ENCODE measurements at regions not wholly inside any gene's neighbourhood (a gene's known extent, or its start where the extent isn't known, plus 50 kb on each side); places are given as distances from the start of the nearest gene placed in this dataset.

DNA sequence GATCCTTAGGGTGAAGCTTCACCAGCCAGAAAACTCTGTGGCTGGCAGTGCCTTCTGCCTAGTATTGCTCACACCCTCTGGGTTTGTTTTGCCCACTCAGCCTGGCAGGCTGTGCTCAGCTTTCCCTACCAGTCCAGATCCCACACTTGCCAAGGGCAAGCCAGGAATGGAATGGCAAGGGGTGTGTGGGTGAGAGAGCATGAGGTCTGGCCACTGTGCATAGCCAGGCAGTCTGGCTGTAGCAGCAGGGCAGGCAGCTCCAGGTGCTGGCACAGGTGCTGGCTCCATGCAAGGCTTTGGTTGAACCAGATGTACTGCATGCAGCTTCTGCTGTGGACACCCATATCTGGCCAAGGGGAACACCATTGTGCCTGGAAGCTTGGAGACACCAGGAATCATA is 1720.3 kb downstream of the HACE1 start:
- TF ChIP-seq, protein P1, sequence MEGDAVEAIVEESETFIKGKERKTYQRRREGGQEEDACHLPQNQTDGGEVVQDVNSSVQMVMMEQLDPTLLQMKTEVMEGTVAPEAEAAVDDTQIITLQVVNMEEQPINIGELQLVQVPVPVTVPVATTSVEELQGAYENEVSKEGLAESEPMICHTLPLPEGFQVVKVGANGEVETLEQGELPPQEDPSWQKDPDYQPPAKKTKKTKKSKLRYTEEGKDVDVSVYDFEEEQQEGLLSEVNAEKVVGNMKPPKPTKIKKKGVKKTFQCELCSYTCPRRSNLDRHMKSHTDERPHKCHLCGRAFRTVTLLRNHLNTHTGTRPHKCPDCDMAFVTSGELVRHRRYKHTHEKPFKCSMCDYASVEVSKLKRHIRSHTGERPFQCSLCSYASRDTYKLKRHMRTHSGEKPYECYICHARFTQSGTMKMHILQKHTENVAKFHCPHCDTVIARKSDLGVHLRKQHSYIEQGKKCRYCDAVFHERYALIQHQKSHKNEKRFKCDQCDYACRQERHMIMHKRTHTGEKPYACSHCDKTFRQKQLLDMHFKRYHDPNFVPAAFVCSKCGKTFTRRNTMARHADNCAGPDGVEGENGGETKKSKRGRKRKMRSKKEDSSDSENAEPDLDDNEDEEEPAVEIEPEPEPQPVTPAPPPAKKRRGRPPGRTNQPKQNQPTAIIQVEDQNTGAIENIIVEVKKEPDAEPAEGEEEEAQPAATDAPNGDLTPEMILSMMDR (IDR thresholded peaks at IDR 0.05): no peak
- TF ChIP-seq POLR2AphosphoS5 (IDR thresholded peaks at IDR 0.05) (no peak), POLR2A (IDR thresholded peaks at IDR 0.05; ENCODE audit: low read depth) (no peak)
- no peaks in the 10 kb centered on the region for H3K27me3 ChIP-seq
- H3K9me3 ChIP-seq: no peaks in the 10 kb centered on the region
- no peaks in the 10 kb centered on the region for H3K4me1 ChIP-seq
- no peak for DNase-seq (ENCODE audit: extremely low spot score)
- H3K36me3 ChIP-seq: no peaks in the 10 kb centered on the region
- intact Hi-C loops (cut with DNase I): no loop called here
- no peak overlapping the region for H3K27ac ChIP-seq (replicated peaks in 1 of 4)
- no peak overlapping the region for H3K4me3 ChIP-seq

DNA sequence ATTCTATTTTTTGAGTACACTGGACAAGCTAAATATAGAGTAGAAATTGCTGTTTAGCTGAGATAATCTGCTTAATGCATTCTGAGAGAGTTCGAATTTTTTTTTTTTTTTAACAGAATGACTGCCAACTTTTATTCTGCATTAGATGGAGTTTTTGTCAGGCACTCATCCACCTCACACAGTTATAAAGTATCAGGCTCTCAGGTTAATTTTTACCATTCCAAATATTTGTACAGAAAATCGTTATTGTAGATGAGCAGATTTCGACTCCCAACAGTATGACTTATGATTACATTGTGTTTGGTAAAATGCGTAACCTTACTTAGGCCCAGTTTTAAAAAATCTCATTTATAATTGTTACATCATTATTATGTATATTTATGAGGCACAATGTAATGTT is 1731.0 kb downstream of the GRIK2 start:
- intact Hi-C loops (cut with DNase I): no loop called here
- TF ChIP-seq, protein P1 (IDR thresholded peaks at IDR 0.05): no peak
- no peak for TF ChIP-seq EP300 (IDR thresholded peaks at IDR 0.05)
- TF ChIP-seq POLR2AphosphoS5 (IDR thresholded peaks at IDR 0.05): no peak
- TF ChIP-seq POLR2A (IDR thresholded peaks at IDR 0.05; ENCODE audit: low read depth): no peak
- Histone ChIP-seq H3K27me3 (no peaks in the 10 kb centered on the region), H3K4me1 (no peaks in the 10 kb centered on the region), H3K9me3 (no peaks in the 10 kb centered on the region), H3K36me3 (no peaks in the 10 kb centered on the region), H3K4me3 (no peak overlapping the region), H3K27ac (replicated peaks in 1 of 4) (no peak overlapping the region)
- DNase-seq (ENCODE audit: extremely low spot score): no peak
- WGBS: 89% methylated on average over 4 of the region's 4 CpGs

DNA sequence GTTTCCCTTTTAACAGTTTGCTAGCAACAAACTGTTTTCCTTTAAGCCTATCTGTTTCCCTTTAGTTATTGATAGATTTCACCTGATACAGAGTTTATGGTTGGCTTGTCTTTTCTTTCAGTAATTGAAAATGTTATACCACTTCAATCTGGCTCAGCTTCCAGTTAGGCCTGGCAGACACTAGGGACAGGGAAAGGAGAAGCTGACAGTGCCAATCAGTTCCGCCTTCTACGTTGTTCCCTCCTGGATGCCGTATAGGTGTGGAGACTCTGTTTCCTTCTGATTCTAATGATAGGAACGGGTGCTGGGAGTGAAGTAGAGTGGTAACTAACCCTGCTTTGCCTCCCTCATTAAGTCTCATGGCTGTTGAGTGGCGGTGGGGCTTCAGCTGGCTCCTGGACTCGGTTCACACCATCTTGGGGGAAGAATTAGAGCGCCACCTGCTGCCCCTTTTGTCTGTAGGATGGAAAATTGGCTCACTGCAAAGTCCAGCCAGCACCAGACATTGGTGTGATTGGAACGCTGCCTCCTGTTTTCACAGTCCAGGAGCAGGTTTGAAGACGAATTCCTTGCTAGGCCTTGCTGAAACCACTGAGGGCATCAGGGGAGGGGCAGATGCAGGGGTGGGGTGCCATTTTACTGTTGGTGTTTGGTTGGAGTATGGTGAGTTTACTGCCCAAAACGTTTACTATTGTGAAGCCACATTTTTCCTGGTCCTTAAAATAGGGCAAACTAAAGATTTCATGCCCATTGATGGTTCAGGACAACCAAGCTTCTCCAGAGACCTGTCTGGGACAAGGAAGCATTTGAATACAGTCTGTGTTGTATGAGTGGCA is 1729.5 kb downstream of the GRIK2 start:
- TF ChIP-seq, protein P1 (IDR thresholded peaks at IDR 0.05): no peak
- TF ChIP-seq POLR2AphosphoS5 (IDR thresholded peaks at IDR 0.05): no peak
- no peak for TF ChIP-seq EP300 (IDR thresholded peaks at IDR 0.05)
- TF ChIP-seq POLR2A (IDR thresholded peaks at IDR 0.05; ENCODE audit: low read depth): no peak
- Histone ChIP-seq H3K27ac (replicated peaks in 1 of 4) (no peak overlapping the region), H3K27me3 (no peaks in the 10 kb centered on the region), H3K36me3 (no peaks in the 10 kb centered on the region), H3K4me1 (no peaks in the 10 kb centered on the region), H3K9me3 (no peaks in the 10 kb centered on the region), H3K4me3 (no peak overlapping the region)
- WGBS: 37% methylated on average over 8 of the region's 10 CpGs
- DNase-seq (ENCODE audit: extremely low spot score): no peak
- intact Hi-C loops (cut with DNase I): no loop called here

DNA sequence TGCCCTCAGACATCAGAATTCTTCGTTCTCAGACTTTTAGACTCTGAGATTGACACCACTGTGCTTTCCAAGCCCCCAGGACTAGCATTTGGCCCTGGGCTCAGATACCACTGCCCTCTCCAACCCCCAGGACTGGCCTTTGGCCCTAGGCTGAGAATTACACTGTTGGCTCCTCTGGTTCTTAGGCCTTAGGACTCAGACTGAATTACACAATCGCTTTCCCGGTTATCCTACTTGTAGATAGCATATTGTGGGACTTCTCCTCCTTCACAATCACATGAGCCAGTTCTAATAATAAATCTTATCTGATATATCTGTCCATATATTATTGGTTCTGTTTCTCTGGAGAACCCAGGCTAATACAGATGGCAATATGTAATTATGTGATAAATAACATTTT is 1725.5 kb downstream of the GRIK2 start:
- no peaks in the 10 kb centered on the region for H3K36me3 ChIP-seq
- DNase-seq (ENCODE audit: extremely low spot score): no peak
- 93% methylated on average over 3 of the region's 3 CpGs for WGBS
- no peak overlapping the region for H3K27ac ChIP-seq (replicated peaks in 1 of 4)
- intact Hi-C loops (cut with DNase I): no loop called here
- no peaks in the 10 kb centered on the region for H3K27me3 ChIP-seq
- TF ChIP-seq, protein P1 (IDR thresholded peaks at IDR 0.05): no peak
- TF ChIP-seq POLR2AphosphoS5 (IDR thresholded peaks at IDR 0.05): no peak
- no peak for TF ChIP-seq POLR2A (IDR thresholded peaks at IDR 0.05; ENCODE audit: low read depth)
- TF ChIP-seq EP300 (IDR thresholded peaks at IDR 0.05): no peak
- H3K4me1 ChIP-seq: no peaks in the 10 kb centered on the region
- no peaks in the 10 kb centered on the region for H3K9me3 ChIP-seq
- no peak overlapping the region for H3K4me3 ChIP-seq

DNA sequence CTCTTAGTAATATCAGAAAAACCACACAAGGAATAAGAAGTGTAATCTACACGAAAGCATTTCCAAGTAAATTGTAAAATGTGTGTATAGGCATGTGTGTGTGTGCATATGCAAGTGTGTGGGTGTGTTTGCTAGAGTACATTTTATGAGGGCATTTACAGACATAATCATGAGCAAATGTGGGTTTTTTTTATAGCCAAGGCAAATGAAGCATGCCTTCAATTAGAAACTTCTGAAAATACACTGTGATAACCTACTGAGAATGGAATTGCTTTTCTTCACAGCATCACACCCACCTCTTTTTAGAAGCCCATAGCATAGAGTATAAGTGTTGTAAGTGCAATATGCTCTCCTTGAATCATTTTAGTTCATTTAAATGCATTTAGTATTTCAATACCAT is 1721.1 kb downstream of the GRIK2 start:
- H3K4me1 ChIP-seq: no peaks in the 10 kb centered on the region
- no peaks in the 10 kb centered on the region for H3K36me3 ChIP-seq
- H3K4me3 ChIP-seq: no peak overlapping the region
- TF ChIP-seq, protein P1 (IDR thresholded peaks at IDR 0.05): no peak
- TF ChIP-seq POLR2AphosphoS5 (IDR thresholded peaks at IDR 0.05): no peak
- no peak for TF ChIP-seq POLR2A (IDR thresholded peaks at IDR 0.05; ENCODE audit: low read depth)
- TF ChIP-seq EP300 (IDR thresholded peaks at IDR 0.05): no peak
- DNase-seq (ENCODE audit: extremely low spot score): no peak
- H3K27me3 ChIP-seq: no peaks in the 10 kb centered on the region
- WGBS: 74% methylated on average over 1 of the region's 1 CpG
- intact Hi-C loops (cut with DNase I): no loop called here
- no peaks in the 10 kb centered on the region for H3K9me3 ChIP-seq
- H3K27ac ChIP-seq (replicated peaks in 1 of 4): no peak overlapping the region

Data from esophagus muscularis mucosa (tissue), 4 donors.